SK-N-MC (cell line): ENCODE measurements at regions not wholly inside any gene's neighbourhood (a gene's known extent, or its start where the extent isn't known, plus 50 kb on each side); places are given as distances from the start of the nearest gene placed in this dataset.

Experiments
- DNase-seq: peaks from one replicate; pipeline ENCODE4 v3.0.0-alpha.2; 2011; ENCODE audit warnings: low read depth, low spot score
- H3K27ac ChIP-seq: fragments of 200-600 bp; sonication (generic); 2 replicates; pipeline ENCODE4 v1.5.1; 2016; ENCODE audit warnings: mixed run types
- H3K36me3 ChIP-seq: fragments of 200-600 bp; sonication (generic); 2 replicates; pipeline ENCODE4 v1.6.1; 2017; ENCODE audit warnings: antibody characterized with exemption, low read length, mixed read lengths; ENCODE audit not compliant: insufficient read depth
- H3K4me3 ChIP-seq: fragments of 200-600 bp; sonication (generic); 2 replicates; pipeline ENCODE4 v1.5.1; 2016
- H3K9ac ChIP-seq: fragments of 200-600 bp; sonication (generic); 2 replicates; pipeline ENCODE4 v1.8.0; 2017; ENCODE audit warnings: mixed run types, mixed read lengths; ENCODE audit not compliant: insufficient read length
- H3K9me3 ChIP-seq: fragments of 200-600 bp; sonication (generic); 2 replicates; pipeline ENCODE4 v1.6.1; 2017; ENCODE audit warnings: low read depth, mild to moderate bottlenecking, antibody characterized with exemption, low read length, moderate library complexity, mixed read lengths
- EZH2 ChIP-seq: fragments of 200-600 bp; sonication (generic); IDR thresholded peaks from one replicate; pipeline ENCODE4 v1.6.1; 2017; ENCODE audit warnings: antibody characterized with exemption
- FOXP2 ChIP-seq: optimal IDR thresholded peaks from 2 replicates; pipeline ENCODE3; 2011; ENCODE audit warnings: mild to moderate bottlenecking, moderate library complexity; ENCODE audit not compliant: insufficient read depth; ENCODE audit errors: extremely low read length, control extremely low read depth
- POLR2AphosphoS5 ChIP-seq: IDR thresholded peaks from 2 replicates; pipeline ENCODE4 v1.6.1; 2012; ENCODE audit warnings: mild to moderate bottlenecking, low read depth, low read length, borderline replicate concordance

- Histone ChIP-seq H3K4me3 (no peak overlapping the region), H3K36me3 (no peaks in the 10 kb centered on the region), H3K9me3 (no peaks in the 10 kb centered on the region), H3K27ac (no peak overlapping the region), H3K9ac (no peak overlapping the region)
- no peak for DNase-seq
- TF ChIP-seq POLR2AphosphoS5 (no peak), FOXP2 (no peak), EZH2 (no peak)
Observed at GRCh38 chr2:19114754-19115231, 243.6 kb downstream of the OSR1 start.

GRCh38 chr2:19114126-19114525, 244.3 kb downstream of the OSR1 start:
- Histone ChIP-seq H3K9ac (no peak overlapping the region), H3K4me3 (no peak overlapping the region), H3K9me3 (no peaks in the 10 kb centered on the region), H3K36me3 (no peaks in the 10 kb centered on the region), H3K27ac (no peak overlapping the region)
- TF ChIP-seq FOXP2 = no peak
- no peak for TF ChIP-seq POLR2AphosphoS5
- no peak for TF ChIP-seq EZH2
- no peak for DNase-seq

DNA sequence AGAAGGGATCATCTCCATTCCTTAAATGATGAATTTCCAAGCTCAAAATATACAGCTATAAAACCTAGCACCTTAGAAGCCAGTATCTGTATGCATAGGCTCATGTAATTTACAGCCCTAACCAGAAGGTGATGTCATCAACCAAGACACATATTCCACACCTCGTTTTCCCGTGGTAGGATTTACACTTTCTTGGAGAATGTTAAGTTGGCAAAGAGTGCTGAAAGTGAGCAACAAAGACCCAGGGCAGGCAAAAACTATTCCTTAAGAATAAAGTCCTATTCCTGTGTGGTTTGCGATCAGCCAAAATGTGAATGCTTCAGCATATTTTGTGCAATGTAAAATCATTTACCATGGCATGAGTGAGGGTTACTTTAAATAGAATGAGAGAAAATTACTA, 247.1 kb downstream of the OSR1 start:
- H3K9ac ChIP-seq = no peak overlapping the region
- H3K9me3 ChIP-seq = no peaks in the 10 kb centered on the region
- H3K36me3 ChIP-seq = no peaks in the 10 kb centered on the region
- H3K4me3 ChIP-seq = no peak overlapping the region
- H3K27ac ChIP-seq = no peak overlapping the region
- TF ChIP-seq FOXP2 (no peak), EZH2 (no peak), POLR2AphosphoS5 (no peak)
- DNase-seq = no peak

GRCh38 chr2:19109518-19109917, 248.9 kb downstream of the OSR1 start:
- TF ChIP-seq EZH2 = no peak
- no peak for TF ChIP-seq FOXP2
- no peak for TF ChIP-seq POLR2AphosphoS5
- Histone ChIP-seq H3K36me3 (no peaks in the 10 kb centered on the region), H3K9ac (no peak overlapping the region), H3K4me3 (no peak overlapping the region), H3K27ac (no peak overlapping the region), H3K9me3 (no peaks in the 10 kb centered on the region)
- no peak for DNase-seq

GRCh38 chr2:19106376-19106775, 252.0 kb downstream of the OSR1 start:
- Histone ChIP-seq H3K9ac (no peak overlapping the region), H3K27ac (no peak overlapping the region), H3K9me3 (no peaks in the 10 kb centered on the region), H3K36me3 (no peaks in the 10 kb centered on the region), H3K4me3 (no peak overlapping the region)
- TF ChIP-seq EZH2 (no peak), POLR2AphosphoS5 (no peak)
- DNase-seq = no peak

- H3K36me3 ChIP-seq = no peaks in the 10 kb centered on the region
Observed at GRCh38 chr2:19104503-19104902, 253.9 kb downstream of the OSR1 start.

DNA sequence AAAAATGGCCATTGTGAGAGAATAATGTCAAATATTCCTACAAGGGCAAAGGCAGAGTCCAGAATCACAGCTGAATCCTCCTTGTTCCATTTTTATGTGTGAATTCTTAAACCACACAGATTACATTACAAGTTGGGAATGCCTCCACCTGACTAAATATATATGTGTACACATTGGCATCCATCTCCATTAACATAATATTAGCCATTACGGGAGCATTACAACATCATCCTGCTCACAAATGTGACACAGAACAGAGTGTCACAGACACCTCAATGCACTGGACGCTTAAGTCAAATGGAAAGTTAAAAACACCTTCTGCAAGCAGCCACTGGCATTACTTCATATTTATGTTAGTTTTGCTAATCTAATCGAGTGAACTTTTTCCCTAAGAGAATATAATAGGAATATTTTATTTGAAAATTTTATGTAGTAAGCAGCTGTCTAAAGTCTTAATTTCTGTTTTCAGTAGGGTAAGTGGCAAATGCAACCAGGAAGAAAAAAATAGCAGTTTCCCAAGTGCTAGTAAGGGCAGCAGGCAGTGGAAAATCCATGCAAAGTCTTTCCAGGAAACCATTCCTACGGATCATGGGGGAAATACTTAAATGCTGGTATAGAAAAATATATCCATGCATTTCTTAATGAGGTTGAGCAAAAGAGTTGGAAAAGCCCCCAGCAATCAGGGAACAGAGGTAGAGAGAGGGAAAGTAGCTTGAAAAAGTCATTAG, 255.6 kb downstream of the OSR1 start:
- H3K36me3 ChIP-seq = no peaks in the 10 kb centered on the region
- TF ChIP-seq POLR2AphosphoS5 (no peak), EZH2 (no peak), FOXP2 (no peak)
- no peak overlapping the region for H3K4me3 ChIP-seq
- no peak overlapping the region for H3K9ac ChIP-seq
- DNase-seq = no peak
- H3K9me3 ChIP-seq = no peaks in the 10 kb centered on the region
- no peak overlapping the region for H3K27ac ChIP-seq

More at GRCh38 chr2:19104503-19104902, 253.9 kb downstream of the OSR1 start:
- H3K9me3 ChIP-seq = no peaks in the 10 kb centered on the region
- H3K4me3 ChIP-seq = no peak overlapping the region
- no peak overlapping the region for H3K9ac ChIP-seq
- TF ChIP-seq POLR2AphosphoS5 (no peak), EZH2 (no peak), FOXP2 (no peak)
- no peak overlapping the region for H3K27ac ChIP-seq
- no peak for DNase-seq

GRCh38 chr2:19101968-19102367, 256.5 kb downstream of the OSR1 start:
- H3K36me3 ChIP-seq = no peaks in the 10 kb centered on the region
- H3K9ac ChIP-seq = no peak overlapping the region
- TF ChIP-seq POLR2AphosphoS5 (no peak), FOXP2 (no peak), EZH2 (no peak)
- DNase-seq = no peak
- no peak overlapping the region for H3K27ac ChIP-seq
- no peaks in the 10 kb centered on the region for H3K9me3 ChIP-seq
- H3K4me3 ChIP-seq = no peak overlapping the region

DNA sequence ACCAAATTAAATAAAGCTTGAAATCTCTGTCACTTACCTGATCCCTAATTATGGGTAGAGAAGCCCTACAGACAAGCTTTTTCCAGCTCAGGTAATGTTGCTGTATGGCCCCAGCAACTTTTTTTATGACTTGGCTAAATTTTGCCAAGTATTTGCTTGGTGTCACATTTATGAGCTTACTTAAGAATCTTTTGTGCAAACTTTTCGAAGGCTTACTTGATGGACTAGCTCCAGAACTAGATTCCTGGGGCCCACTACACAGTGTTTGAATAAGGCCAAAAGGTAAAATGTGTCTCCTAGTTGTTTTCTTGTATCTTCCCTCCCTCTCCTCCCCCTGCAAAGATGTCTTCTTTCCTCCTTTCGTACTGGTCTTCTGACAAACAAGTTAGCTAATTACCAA, 257.9 kb downstream of the OSR1 start:
- Histone ChIP-seq H3K9me3 (no peaks in the 10 kb centered on the region), H3K27ac (no peak overlapping the region), H3K36me3 (no peaks in the 10 kb centered on the region), H3K9ac (no peak overlapping the region), H3K4me3 (no peak overlapping the region)
- no peak for TF ChIP-seq POLR2AphosphoS5
- no peak for TF ChIP-seq EZH2
- no peak for TF ChIP-seq FOXP2
- DNase-seq = no peak
